ENCODE measurements at regions not wholly inside any gene's neighbourhood (a gene's known extent, or its start where the extent isn't known, plus 50 kb on each side); places are given as distances from the start of the nearest gene placed in this dataset.

DNA sequence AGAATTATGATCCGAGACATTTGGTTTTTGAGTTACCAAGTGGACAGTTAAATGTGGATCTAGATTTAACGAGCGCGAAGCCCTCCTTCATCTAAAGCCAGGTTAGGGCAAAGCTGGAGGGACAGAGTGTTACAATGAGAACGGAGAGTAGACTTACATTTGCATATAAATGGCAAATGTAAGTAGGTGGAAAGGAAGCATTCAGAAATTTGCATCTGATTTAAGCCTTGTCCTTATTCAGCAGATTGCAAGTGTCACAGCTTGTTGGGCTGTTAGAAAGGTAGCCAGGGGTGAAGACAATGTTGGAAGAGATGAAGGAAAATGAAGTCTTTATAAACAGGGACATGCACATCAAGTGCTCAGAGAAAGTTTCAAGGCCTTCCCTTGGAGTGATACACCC, 806.2 kb downstream of the GALC start:
- Mint-ChIP-seq H3K4me3 (no peak overlapping the region), H3K36me3 (no peaks in the 10 kb centered on the region), H3K27ac (no peak overlapping the region), H3K4me1 (no peaks in the 10 kb centered on the region), H3K9me3 (peaks cover 7% of the 10 kb centered on the region), H3K27me3 (no peaks in the 10 kb centered on the region)
- no peak for ATAC-seq

DNA sequence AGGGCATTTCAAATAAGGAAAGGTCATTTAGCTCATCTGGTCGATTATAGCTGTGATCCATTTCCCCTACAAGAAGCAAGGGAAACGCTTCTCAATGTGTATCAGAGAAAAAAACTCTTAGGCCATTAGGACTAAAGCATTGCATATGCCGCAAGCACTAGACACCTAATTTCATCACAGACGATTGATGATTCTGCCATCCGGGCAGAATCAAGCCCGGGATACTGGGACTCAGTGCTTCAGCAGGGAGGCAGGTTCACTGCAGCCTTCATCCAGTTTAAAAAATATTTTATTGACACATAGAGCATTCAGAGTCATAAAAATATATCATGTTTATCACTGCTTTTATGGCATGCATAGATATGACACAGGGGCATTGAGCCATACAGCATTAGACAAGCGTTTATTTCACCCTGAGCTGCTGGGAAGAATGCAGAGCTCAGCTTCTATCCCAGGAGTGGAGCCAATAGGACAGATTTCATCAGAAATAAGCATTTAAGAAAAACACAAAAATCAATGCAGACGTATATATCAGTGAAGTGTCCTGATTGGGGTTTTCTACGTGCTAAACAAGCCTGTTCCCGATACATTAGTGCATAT, 806.9 kb downstream of the GALC start:
- no peaks in the 10 kb centered on the region for H3K36me3 Mint-ChIP-seq
- H3K27me3 Mint-ChIP-seq, result no peaks in the 10 kb centered on the region
- peaks cover 6% of the 10 kb centered on the region for H3K9me3 Mint-ChIP-seq
- ATAC-seq, result no peak
- no peaks in the 10 kb centered on the region for H3K4me1 Mint-ChIP-seq
- no peak overlapping the region for H3K4me3 Mint-ChIP-seq
- H3K27ac Mint-ChIP-seq, result no peak overlapping the region

DNA sequence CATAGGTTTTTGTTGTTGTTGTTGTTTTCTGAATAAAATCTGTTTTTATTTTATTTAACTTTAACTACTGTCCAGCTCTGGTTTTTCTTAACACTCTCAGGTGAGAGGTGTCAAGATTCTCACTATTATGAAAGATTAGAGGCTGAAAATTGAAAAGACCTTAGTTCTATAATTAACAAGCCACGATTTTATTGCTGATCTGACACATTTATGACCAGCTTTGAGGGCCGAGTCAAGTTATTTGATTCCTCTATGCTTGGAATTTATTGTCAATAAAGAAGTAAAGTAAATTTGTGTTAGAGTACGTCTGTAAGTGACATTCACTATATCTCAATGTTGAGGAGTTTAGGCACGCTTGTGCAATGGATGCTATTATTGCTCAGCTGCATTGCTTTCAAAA, 808.8 kb downstream of the GALC start:
- no peak overlapping the region for H3K27ac Mint-ChIP-seq
- H3K9me3 Mint-ChIP-seq, result peaks cover 4% of the 10 kb centered on the region
- no peaks in the 10 kb centered on the region for H3K4me1 Mint-ChIP-seq
- H3K27me3 Mint-ChIP-seq, result no peaks in the 10 kb centered on the region
- no peak overlapping the region for H3K4me3 Mint-ChIP-seq
- no peak for ATAC-seq
- H3K36me3 Mint-ChIP-seq, result no peaks in the 10 kb centered on the region

DNA sequence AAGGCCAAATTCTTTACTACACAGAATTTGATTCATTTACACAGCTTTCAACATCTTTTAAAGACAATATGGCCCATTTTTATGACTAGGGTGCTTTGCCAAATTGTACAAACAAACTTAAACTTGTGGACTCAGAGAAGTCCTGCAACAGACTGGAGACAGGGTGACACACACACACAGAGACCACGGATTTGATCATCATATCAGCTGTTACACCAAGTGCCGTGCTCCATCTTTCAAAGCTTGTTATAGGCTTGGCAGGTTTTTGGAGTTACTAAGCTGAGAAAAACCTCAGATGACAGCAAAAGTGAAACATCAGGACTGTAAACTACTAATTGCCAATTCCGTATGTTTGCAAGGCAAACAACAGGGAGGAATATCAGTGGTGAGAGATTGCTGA, 811.7 kb downstream of the GALC start:
- H3K4me1 Mint-ChIP-seq, result no peaks in the 10 kb centered on the region
- no peak for ATAC-seq
- no peak overlapping the region for H3K4me3 Mint-ChIP-seq
- H3K9me3 Mint-ChIP-seq, result no peaks in the 10 kb centered on the region
- no peaks in the 10 kb centered on the region for H3K36me3 Mint-ChIP-seq
- no peaks in the 10 kb centered on the region for H3K27me3 Mint-ChIP-seq
- no peak overlapping the region for H3K27ac Mint-ChIP-seq

DNA sequence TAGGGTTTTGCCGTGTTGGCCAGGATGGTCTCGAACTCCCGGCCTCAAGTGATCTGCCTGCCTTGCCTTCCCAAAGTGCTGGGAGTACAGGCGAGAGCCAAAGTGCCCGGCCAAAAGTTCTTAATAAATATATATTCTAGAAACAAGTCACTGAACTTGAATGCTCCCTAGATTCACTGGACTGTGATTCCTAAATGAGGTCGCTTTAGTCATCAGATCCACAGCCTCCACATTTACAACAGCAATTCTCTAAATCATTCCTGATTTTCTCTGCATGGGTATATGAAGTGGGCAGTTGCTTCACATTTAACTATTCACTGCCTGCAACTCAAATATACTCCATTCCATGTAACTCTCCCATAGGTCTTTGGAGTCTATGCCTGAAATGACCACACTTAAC, 813.0 kb downstream of the GALC start:
- Mint-ChIP-seq H3K4me3 (no peak overlapping the region), H3K9me3 (no peaks in the 10 kb centered on the region)
- ATAC-seq, result no peak

DNA sequence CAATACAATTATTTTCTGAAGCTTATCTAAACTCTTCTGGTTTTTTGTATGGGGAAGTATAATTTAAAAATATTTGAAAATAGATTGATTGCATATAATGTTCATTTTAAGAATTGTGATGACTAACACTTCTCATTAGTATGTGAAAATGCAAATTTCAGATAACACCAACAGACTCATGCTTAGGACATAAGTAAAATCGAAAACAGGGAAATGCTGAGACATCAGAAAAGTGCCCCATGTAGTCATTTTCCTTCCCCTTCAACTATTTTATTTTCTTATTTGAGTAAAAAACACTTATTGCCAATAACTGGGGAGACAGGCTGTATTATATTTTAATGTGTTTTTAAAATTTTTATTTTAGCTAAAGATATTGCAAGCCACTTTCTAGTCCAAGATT, 814.7 kb downstream of the GALC start:
- Mint-ChIP-seq H3K36me3 (no peaks in the 10 kb centered on the region), H3K27me3 (no peaks in the 10 kb centered on the region), H3K4me1 (no peaks in the 10 kb centered on the region), H3K4me3 (no peak overlapping the region), H3K27ac (no peak overlapping the region), H3K9me3 (no peaks in the 10 kb centered on the region)
- no peak for ATAC-seq

More for the DNA sequence above, 813.0 kb downstream of the GALC start:
- Mint-ChIP-seq H3K4me1 (no peaks in the 10 kb centered on the region), H3K27me3 (no peaks in the 10 kb centered on the region), H3K27ac (no peak overlapping the region), H3K36me3 (no peaks in the 10 kb centered on the region)

DNA sequence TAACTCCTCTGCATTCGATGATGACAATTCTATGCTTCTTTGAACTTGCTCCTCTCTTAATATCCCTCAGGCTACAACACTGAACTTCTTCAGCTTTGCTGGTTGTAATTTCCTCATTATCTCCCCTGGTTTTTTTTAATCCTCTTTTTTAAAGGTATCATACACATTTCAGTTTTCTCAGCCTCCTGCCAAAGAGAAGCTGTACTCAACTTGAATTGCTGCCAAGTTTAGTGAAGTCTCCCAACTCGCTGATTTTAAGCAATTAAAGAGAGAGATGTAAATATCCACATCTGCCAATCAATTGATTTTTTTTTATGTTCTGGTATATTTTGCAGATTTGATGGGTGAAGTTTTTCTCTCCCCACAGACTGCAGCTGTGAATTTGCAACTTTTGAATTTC, 817.8 kb downstream of the GALC start:
- Mint-ChIP-seq H3K4me3 (no peak overlapping the region), H3K36me3 (no peaks in the 10 kb centered on the region), H3K4me1 (no peaks in the 10 kb centered on the region), H3K9me3 (peaks cover 4% of the 10 kb centered on the region), H3K27ac (no peak overlapping the region), H3K27me3 (no peaks in the 10 kb centered on the region)
- ATAC-seq, result no peak

DNA sequence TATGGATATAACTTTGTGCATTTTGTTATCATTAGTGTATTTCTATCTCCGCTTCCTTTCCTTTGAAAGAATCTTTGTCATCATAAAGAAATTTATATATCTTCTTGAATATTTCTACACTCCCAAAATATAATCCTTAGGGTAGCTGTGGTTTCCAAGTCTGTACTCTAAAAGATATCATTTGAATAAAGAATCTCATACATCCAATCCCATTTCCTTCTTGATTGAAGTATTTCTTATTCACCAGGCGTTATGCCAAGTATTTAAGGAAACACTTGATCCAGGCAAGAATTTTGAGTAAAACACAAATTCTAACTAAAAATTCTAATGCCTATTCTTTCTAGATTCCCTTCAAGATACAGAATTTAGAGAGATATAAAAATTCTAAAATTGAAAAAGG, 821.8 kb downstream of the GALC start:
- Mint-ChIP-seq H3K36me3 (no peaks in the 10 kb centered on the region), H3K27ac (no peak overlapping the region), H3K9me3 (peaks cover 4% of the 10 kb centered on the region), H3K27me3 (no peaks in the 10 kb centered on the region), H3K4me3 (no peak overlapping the region), H3K4me1 (no peaks in the 10 kb centered on the region)
- no peak for ATAC-seq

DNA sequence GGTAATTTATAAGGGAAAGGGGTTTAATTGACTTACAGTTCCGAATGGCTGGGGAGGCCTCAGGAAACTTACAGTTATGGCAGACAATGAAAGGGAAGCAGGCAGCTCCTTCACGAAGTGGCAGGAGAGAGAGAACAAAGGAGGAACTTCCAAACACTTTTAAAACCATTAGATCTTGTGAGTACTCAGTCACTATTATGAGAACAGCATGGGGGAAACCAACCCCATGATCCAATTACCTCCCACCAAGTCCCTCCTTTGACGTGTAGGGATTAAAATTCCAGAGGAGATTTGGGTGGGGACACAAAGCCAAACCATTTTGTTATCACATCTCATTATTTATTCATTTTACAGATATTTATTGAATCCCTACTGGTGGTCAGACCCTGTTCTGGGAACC, 822.8 kb downstream of the GALC start:
- H3K36me3 Mint-ChIP-seq, result no peaks in the 10 kb centered on the region
- H3K27me3 Mint-ChIP-seq, result no peaks in the 10 kb centered on the region
- no peak overlapping the region for H3K4me3 Mint-ChIP-seq
- H3K27ac Mint-ChIP-seq, result no peak overlapping the region
- H3K9me3 Mint-ChIP-seq, result peaks cover 7% of the 10 kb centered on the region
- no peak for ATAC-seq
- H3K4me1 Mint-ChIP-seq, result no peaks in the 10 kb centered on the region

DNA sequence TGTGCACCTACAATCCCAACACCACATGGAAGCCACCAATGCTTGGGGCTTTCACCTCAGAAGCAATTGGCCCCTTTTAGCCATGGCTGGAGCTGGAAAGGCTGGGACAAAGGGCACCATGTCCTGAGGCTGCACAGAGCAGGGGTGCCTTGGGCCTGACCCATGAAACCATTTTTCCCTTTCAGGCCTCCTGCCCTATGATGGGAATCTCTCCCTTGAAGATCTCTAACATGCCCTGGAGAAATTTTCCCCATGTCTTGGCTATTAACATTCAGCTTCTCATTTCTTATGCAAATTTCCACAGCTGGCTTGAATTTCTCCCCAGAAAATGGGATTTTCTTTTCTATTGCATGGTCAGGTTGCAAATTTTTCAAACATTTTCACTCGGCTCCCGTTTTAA, 823.6 kb downstream of the GALC start:
- Mint-ChIP-seq H3K9me3 (peaks cover 8% of the 10 kb centered on the region), H3K4me3 (no peak overlapping the region), H3K4me1 (no peaks in the 10 kb centered on the region), H3K27ac (no peak overlapping the region), H3K36me3 (no peaks in the 10 kb centered on the region), H3K27me3 (no peaks in the 10 kb centered on the region)
- no peak for ATAC-seq

DNA sequence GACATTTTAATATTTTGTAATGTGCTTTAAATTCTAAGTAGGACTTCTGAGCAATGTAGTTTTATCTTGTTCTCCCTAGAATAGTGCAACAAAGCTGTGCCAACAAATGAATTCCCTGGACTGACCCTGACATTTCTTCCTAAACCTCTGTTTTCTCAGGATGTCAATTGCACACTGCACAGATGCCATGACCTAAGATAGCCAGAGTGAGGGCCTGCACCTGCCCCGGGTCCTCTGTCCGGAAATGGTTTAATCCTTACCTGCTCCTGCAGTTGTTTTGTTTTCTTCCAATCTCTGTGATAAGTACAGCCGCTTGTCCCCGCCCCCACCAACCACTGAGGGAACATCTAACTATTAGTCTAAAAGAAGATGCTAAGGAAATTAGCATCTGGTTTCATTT, 831.5 kb downstream of the GALC start:
- Mint-ChIP-seq H3K9me3 (peaks cover 15% of the 10 kb centered on the region), H3K36me3 (no peaks in the 10 kb centered on the region)

DNA sequence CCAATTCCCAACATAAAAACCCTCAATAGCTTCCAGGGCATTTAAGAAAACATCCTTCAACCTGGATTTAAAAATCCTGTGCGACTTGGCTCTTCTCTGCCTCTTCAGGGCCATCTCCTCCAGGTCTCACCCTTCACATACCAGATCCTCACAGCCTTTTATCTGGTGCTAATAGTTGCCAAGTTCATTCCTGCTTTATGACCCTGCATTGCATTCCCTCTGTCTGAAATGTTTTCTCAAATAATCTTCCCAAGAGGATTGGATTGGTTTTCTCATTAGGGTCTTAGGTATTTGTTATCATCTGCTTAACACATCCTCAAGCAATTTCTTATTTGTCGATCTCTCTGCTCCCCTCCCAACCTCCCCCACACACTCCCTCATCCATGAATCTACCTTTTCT, 832.0 kb downstream of the GALC start:
- Mint-ChIP-seq H3K27ac (no peak overlapping the region), H3K36me3 (no peaks in the 10 kb centered on the region), H3K27me3 (no peaks in the 10 kb centered on the region), H3K4me3 (no peak overlapping the region), H3K4me1 (no peaks in the 10 kb centered on the region), H3K9me3 (peaks cover 15% of the 10 kb centered on the region)
- no peak for ATAC-seq

More for the DNA sequence above, 831.5 kb downstream of the GALC start:
- no peaks in the 10 kb centered on the region for H3K27me3 Mint-ChIP-seq
- H3K4me3 Mint-ChIP-seq, result no peak overlapping the region
- no peak for ATAC-seq
- no peaks in the 10 kb centered on the region for H3K4me1 Mint-ChIP-seq
- H3K27ac Mint-ChIP-seq, result no peak overlapping the region

DNA sequence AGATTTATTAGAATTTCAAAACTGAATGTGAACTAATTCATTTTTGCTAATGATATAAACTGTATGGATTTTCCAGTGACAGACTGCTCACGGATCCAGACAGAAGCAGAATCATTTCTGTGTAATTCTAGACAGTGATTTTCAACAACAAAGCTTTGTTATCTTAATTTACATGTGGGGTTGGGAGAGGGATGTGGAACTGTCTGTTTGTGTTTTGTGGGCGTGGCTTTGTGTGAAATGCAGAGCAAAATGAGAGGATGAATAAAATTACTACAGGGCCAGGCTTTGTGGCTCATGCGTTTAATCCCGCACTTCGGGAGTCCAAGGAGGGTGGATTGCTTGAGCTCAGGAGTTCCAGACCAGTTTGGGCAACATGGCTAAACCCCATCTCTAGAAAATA, 834.7 kb downstream of the GALC start:
- Mint-ChIP-seq H3K36me3 (no peaks in the 10 kb centered on the region), H3K4me1 (no peaks in the 10 kb centered on the region), H3K4me3 (no peak overlapping the region), H3K9me3 (peaks cover 7% of the 10 kb centered on the region), H3K27ac (no peak overlapping the region), H3K27me3 (no peaks in the 10 kb centered on the region)
- ATAC-seq, result no peak

DNA sequence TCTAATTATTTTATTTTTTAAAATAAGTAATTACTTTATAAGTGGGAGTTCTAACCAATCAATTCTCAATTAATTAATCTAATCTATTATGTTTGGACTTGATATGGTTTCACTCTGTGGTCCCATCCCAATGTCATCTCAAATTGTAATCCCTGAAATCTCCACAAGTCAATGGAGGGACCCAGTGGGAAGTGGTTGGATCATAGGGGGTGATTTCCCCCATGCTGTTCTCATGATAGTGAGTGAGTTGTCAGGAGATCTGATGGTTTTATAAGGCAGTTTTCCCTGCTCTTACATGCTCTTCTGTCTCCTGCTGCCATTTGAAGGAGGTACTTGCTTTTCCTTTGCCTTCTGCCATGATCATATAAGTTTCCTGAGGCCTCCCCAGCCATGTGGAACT, 836.1 kb downstream of the GALC start:
- no peaks in the 10 kb centered on the region for H3K4me1 Mint-ChIP-seq
- peaks cover 7% of the 10 kb centered on the region for H3K9me3 Mint-ChIP-seq
- no peaks in the 10 kb centered on the region for H3K27me3 Mint-ChIP-seq
- H3K27ac Mint-ChIP-seq, result no peak overlapping the region
- H3K36me3 Mint-ChIP-seq, result no peaks in the 10 kb centered on the region
- no peak for ATAC-seq
- H3K4me3 Mint-ChIP-seq, result no peak overlapping the region

DNA sequence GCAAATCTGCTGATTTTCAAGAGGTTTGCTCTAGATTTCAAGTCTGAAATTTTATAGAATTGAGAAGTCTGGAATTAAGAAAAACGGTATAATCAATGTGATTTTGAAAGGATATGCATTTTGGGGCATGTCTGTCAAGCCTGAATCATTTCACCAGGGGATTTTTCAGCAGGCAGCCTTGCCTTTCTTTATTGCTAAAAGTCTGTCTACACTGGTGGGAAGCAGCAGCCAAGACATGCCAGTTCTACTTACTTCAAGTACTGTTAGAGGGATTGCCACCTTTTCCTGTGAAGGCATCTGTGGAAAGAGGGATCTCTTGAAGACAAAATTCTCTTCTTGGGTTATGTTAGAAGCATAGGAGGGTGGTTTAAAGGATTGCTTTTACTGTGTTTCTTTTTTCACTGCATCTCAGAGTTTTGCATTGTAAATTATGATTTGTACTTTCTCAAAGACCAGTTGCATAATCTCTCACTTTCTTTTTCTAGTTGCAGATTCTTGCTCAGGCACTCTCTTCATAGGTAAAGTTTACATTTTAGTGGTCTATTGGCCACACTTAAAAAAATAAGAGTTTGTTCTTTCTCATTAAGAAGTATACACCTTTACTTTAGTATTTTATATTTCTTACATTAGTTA, 837.0 kb downstream of the GALC start:
- no peak overlapping the region for H3K27ac Mint-ChIP-seq
- H3K4me3 Mint-ChIP-seq, result no peak overlapping the region
- H3K4me1 Mint-ChIP-seq, result no peaks in the 10 kb centered on the region
- no peaks in the 10 kb centered on the region for H3K36me3 Mint-ChIP-seq
- no peak for ATAC-seq
- H3K27me3 Mint-ChIP-seq, result no peaks in the 10 kb centered on the region
- H3K9me3 Mint-ChIP-seq, result peaks cover 7% of the 10 kb centered on the region

DNA sequence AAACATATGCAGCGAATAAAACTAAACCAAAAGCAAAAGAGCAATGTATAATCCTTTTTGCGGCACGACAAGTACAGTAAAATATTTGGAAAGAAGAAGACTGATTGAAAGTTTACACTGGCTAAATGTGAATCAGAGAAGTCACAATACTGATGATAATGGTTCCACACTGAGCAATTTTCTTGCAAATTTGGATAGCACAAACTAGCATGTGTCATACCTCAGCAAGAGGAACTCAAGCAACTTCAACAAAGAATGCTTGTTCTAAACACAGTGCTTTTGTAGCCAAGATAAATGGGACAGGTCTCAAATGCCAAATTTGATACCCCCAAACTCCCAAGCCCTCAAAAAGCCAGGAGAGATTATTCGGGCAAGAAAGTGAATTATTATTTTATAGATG, 839.1 kb downstream of the GALC start:
- Mint-ChIP-seq H3K4me1 (no peaks in the 10 kb centered on the region), H3K36me3 (no peaks in the 10 kb centered on the region), H3K9me3 (peaks cover 3% of the 10 kb centered on the region), H3K27me3 (no peaks in the 10 kb centered on the region), H3K27ac (no peak overlapping the region), H3K4me3 (no peak overlapping the region)
- ATAC-seq, result no peak

Measured in stimulated activated memory B cell treated with anti-CD40 and anti-IgM and Interleukin-4, amounts not matched to agents 10 μg/mL and 1 μg/mL and 100 μg/mL, for 72 hours (primary cell).